ENCODE measurements at regions not wholly inside any gene's neighbourhood (a gene's known extent, or its start where the extent isn't known, plus 50 kb on each side); places are given as distances from the start of the nearest gene placed in this dataset.

DNA sequence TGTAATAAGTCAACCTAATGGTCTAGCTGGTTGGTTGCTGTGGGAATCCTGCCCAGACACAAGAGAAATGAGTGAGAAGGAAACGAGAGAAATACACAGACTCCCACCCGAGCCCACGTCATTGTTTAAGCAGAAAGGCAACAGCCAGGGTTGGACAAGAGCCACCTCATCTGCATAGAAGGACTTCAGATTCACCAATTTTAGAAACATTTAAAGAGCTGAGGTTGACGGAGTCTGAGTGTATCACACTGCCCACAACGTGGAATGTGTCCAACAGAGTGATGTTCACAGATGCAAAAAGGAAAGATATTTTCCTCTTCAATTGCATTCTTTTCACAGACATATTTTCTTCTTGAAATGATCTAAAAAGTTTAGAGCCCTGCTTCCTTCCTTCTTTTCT lies 349.5 kb downstream of the AGTPBP1 start:
- TF ChIP-seq POLR2A (IDR thresholded peaks at IDR 0.05), result no peak
- TF ChIP-seq, protein P1, sequence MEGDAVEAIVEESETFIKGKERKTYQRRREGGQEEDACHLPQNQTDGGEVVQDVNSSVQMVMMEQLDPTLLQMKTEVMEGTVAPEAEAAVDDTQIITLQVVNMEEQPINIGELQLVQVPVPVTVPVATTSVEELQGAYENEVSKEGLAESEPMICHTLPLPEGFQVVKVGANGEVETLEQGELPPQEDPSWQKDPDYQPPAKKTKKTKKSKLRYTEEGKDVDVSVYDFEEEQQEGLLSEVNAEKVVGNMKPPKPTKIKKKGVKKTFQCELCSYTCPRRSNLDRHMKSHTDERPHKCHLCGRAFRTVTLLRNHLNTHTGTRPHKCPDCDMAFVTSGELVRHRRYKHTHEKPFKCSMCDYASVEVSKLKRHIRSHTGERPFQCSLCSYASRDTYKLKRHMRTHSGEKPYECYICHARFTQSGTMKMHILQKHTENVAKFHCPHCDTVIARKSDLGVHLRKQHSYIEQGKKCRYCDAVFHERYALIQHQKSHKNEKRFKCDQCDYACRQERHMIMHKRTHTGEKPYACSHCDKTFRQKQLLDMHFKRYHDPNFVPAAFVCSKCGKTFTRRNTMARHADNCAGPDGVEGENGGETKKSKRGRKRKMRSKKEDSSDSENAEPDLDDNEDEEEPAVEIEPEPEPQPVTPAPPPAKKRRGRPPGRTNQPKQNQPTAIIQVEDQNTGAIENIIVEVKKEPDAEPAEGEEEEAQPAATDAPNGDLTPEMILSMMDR (IDR thresholded peaks at IDR 0.05), result no peak
